HEK293T (cell line): ENCODE measurements at regions not wholly inside any gene's neighbourhood (a gene's known extent, or its start where the extent isn't known, plus 50 kb on each side); places are given as distances from the start of the nearest gene placed in this dataset.

ENCODE experiments used
- CTCF ChIA-PET: fragments of 350-600 bp; formaldehyde crosslinking; extraction: SDS; loops from one replicate; lab custom pipeline; 2021; ENCODE audit warnings: antibody characterized with exemption, inconsistent platforms; lab: Yijun Ruan, JAX
- POLR2A ChIA-PET: fragments of 350-600 bp; formaldehyde crosslinking; extraction: SDS; loops from one replicate; lab custom pipeline; 2020; ENCODE audit warnings: antibody characterized with exemption, inconsistent platforms; lab: Yijun Ruan, JAX
- DNase-seq: peaks from one replicate; pipeline ENCODE4 v3.0.0; 2012; ENCODE audit warnings: mixed read lengths; ENCODE audit errors: extremely low spot score
- ARNT ChIP-seq: fragments of 450-650 bp; IDR thresholded peaks from 2 replicates; pipeline ENCODE4 v1.6.1; 2017; ENCODE audit warnings: mild to moderate bottlenecking
- BHLHE40 ChIP-seq: fragments of 450-650 bp; IDR thresholded peaks from 2 replicates; pipeline ENCODE4 v1.6.1; 2016; ENCODE audit warnings: mild to moderate bottlenecking, moderate library complexity, borderline replicate concordance
- CTBP1 ChIP-seq: fragments of 450-650 bp; IDR thresholded peaks from 2 replicates; pipeline ENCODE4 v1.6.1; 2016; ENCODE audit warnings: borderline replicate concordance
- ELF4 ChIP-seq: fragments of 450-650 bp; IDR thresholded peaks from 2 replicates; pipeline ENCODE4 v1.6.1; 2017; ENCODE audit warnings: antibody characterized with exemption
- FOXA1 ChIP-seq: fragments of 450-650 bp; IDR thresholded peaks from 2 replicates; pipeline ENCODE4 v1.6.1; 2016; ENCODE audit warnings: mild to moderate bottlenecking
- FOXK2 ChIP-seq: fragments of 450-650 bp; IDR thresholded peaks from 2 replicates; pipeline ENCODE4 v1.6.1; 2016; ENCODE audit warnings: mild to moderate bottlenecking
- FOXM1 ChIP-seq: fragments of 450-650 bp; IDR thresholded peaks from 2 replicates; pipeline ENCODE4 v1.6.1; 2017; ENCODE audit warnings: mild to moderate bottlenecking, borderline replicate concordance
- HDGF ChIP-seq: fragments of 450-650 bp; IDR thresholded peaks from 2 replicates; pipeline ENCODE4 v1.6.1; 2017; ENCODE audit warnings: antibody characterized with exemption, borderline replicate concordance
- L3MBTL2 ChIP-seq: fragments of 450-650 bp; conservative IDR thresholded peaks from 2 replicates; pipeline ENCODE4 v1.6.1; 2016; ENCODE audit warnings: mild to moderate bottlenecking
- LEF1 ChIP-seq: fragments of 450-650 bp; IDR thresholded peaks from 2 replicates; pipeline ENCODE4 v1.6.1; 2017; ENCODE audit warnings: mild to moderate bottlenecking, borderline replicate concordance
- NFRKB ChIP-seq: fragments of 450-650 bp; IDR thresholded peaks from 2 replicates; pipeline ENCODE4 v1.6.1; 2016; ENCODE audit warnings: mild to moderate bottlenecking, moderate library complexity
- SP1 ChIP-seq: fragments of 450-650 bp; IDR thresholded peaks from 2 replicates; pipeline ENCODE4 v1.6.1; 2017
- SUZ12 ChIP-seq: fragments of 450-650 bp; IDR thresholded peaks from 2 replicates; pipeline ENCODE4 v1.6.1; 2016; ENCODE audit warnings: mild to moderate bottlenecking
- TARDBP ChIP-seq: fragments of 450-650 bp; IDR thresholded peaks from 2 replicates; pipeline ENCODE4 v1.6.1; 2016
- ZNF384 ChIP-seq: fragments of 450-650 bp; IDR thresholded peaks from 2 replicates; pipeline ENCODE4 v1.6.1; 2016
- TF ChIP-seq, protein P1 (sequence below): fragments of 450-650 bp; IDR thresholded peaks from 2 replicates; pipeline ENCODE4 v1.6.1; 2016

DNA sequence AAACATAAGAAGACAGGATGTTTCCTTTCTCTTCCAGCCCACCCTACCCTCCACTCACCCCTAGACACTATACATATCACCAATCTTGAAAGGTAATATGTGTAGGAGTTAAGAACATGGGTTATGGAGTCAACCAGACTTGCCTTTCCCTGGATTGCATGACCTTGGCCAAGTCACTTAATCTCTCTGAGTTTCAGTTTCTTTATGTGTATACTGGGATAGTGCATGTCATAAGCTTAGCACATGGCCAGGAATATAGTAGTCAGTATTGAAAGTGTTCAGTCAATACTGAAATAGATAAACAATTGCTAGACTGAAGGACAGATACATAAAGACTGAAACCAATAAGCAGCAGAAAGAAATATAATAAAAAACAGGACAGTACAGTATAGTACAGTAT lies 283.2 kb upstream of the STT3B start:
- CTCF ChIA-PET, result no interaction called here
- no peak for TF ChIP-seq ZNF384
- TF ChIP-seq FOXM1, result no peak
- TF ChIP-seq FOXA1, result no peak
- TF ChIP-seq NFRKB, result no peak
- no peak for TF ChIP-seq LEF1
- no peak for TF ChIP-seq ELF4
- no peak for TF ChIP-seq CTBP1
- no peak for TF ChIP-seq SUZ12
- no peak for TF ChIP-seq FOXK2
- TF ChIP-seq BHLHE40, result no peak
- TF ChIP-seq HDGF, result no peak
- TF ChIP-seq, protein P1, sequence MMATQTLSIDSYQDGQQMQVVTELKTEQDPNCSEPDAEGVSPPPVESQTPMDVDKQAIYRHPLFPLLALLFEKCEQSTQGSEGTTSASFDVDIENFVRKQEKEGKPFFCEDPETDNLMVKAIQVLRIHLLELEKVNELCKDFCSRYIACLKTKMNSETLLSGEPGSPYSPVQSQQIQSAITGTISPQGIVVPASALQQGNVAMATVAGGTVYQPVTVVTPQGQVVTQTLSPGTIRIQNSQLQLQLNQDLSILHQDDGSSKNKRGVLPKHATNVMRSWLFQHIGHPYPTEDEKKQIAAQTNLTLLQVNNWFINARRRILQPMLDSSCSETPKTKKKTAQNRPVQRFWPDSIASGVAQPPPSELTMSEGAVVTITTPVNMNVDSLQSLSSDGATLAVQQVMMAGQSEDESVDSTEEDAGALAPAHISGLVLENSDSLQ, result no peak
- TF ChIP-seq SP1, result no peak
- TF ChIP-seq TARDBP, result no peak
- TF ChIP-seq ARNT, result no peak
- TF ChIP-seq L3MBTL2, result no peak
- POLR2A ChIA-PET, result no interaction called here
- DNase-seq, result no peak

DNA sequence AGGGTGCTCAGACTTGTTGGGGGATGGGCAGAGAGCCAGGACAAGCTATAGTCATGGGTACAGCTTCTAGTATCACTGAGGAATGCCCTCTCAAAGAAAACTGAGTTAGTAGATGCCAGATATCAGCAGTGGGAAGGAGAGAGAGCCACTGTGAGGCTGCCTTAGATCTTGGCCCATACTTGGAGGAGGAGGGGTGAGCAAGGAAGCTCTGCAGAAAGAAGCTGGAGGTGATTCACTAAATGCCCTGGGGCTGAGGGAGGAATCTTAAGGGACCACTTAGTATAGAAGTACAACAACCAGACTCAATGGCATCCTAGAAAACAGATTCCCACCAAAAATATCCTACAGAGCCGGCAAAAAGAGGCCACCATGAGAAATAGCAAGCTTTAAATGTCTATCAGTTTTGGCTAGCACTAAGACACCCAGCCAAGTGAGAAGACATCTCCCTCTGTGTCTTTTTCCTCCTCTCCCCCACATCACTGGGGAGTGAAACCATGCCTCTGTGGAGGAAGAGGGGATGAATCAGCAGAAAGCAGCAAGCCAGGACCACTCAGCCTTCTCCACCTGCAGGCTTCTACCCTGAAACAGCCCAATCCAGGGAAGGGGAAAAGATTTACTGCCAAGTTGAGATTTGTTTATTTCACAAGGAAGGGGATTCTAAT lies 282.5 kb upstream of the STT3B start:
- DNase-seq, result no peak
- CTCF ChIA-PET, result no interaction called here
- TF ChIP-seq HDGF, result no peak
- no peak for TF ChIP-seq ELF4
- no peak for TF ChIP-seq FOXA1
- no peak for TF ChIP-seq SP1
- no peak for TF ChIP-seq TARDBP
- no peak for TF ChIP-seq L3MBTL2
- TF ChIP-seq ARNT, result no peak
- POLR2A ChIA-PET, result no interaction called here

DNA sequence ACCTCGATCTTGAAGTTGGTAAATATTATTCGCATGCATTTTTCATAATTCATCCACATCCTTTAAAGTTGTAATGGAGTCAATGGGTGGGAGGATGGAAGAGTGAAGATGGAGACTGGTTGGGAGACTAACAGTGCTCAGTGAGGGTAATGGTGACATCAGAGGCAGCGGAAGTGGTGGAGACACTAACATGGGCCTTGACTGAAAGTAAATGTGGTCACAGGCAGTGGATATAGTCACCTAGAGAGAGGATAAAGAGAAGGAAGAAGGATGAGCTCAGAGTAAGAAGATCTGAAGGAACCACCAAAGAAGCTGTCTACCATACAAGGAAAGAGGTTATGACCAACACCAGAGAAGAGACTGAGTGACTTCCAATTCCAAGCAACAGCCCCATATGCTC lies 281.6 kb upstream of the STT3B start:
- TF ChIP-seq ARNT (no peak), FOXM1 (no peak)
- TF ChIP-seq, protein P1, result no peak
- ChIA-PET CTCF (interaction anchor here (0.6 kb wide), 1 partner anchor 165 kb away, joined by 4 read pairs; no protein-coding TSS in a partner anchor), POLR2A (no interaction called here)
- DNase-seq, result no peak

DNA sequence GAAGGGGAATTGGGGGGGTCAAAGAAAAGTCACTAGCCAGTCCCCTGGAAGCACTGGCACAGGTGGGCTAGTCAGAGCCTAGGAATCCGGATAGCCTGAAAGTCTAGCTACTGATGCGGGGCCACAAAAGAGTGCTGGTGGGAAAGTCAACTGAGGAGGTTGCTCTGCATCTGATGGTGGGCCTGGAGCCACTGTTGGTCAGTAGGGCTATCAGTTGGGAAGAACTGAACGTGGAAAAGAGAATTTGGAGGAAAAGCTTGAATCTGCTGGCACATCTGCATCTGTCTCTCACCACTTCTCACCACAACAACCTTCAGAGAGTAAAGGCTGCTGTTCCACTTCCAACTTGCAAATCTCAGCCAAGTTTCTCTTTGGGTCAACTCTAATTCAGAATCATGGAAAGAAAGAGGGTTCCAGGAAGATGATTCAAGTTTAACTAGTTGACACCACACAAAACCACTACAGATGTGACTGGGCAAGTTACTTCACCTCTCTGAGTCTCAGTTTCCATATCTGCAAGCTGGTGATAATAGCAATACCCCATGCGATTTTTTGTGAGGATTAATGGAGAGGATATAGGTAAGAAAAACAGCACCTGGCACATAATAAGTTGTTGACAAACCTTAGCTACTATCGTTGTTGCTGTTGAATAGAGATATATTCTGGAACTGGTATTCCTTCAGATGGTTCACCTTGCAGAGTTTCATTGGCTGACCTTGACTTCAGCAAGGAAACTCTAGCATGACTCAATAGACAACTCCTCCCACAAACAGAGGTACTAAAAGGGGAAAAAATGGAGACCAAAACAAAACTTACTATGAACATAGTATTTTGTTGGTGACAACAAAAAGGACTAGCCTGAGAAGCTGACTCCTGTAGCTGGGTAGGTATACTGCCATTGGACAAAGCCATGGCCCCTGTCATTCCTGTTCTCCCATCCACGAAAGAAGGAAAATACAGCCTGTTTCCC lies 280.2 kb upstream of the STT3B start:
- no peak for DNase-seq
- POLR2A ChIA-PET, result no interaction called here
- no peak for TF ChIP-seq FOXM1
- no peak for TF ChIP-seq SUZ12
- TF ChIP-seq ARNT, result no peak
- TF ChIP-seq, protein P1, result no peak
- TF ChIP-seq HDGF, result no peak
- TF ChIP-seq CTBP1, result no peak
- no peak for TF ChIP-seq ELF4
- TF ChIP-seq L3MBTL2, result no peak
- no peak for TF ChIP-seq NFRKB
- no peak for TF ChIP-seq BHLHE40
- TF ChIP-seq ZNF384, result no peak
- TF ChIP-seq LEF1, result no peak
- TF ChIP-seq SP1, result no peak
- CTCF ChIA-PET, result no interaction called here

DNA sequence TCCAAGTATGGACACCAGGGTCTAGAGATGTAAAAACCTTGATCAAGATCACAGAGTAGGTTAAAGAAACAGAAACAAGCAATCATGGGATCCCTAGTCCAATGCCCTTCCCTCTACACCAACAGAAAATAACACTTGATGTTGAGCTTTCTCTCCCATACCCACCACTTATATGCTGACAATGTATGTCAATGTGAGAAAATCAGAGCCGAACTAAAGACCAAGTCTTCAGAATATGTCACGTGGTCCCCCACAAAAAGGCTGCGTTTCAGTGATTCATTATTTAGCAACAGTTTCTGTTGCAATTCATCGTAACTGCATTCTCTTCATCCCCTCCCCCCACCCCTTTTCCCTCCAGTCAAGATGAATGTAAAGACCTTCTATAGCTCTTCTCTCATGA lies 278.9 kb upstream of the STT3B start:
- no peak for DNase-seq
- POLR2A ChIA-PET, result no interaction called here
- TF ChIP-seq ELF4, result no peak
- TF ChIP-seq FOXA1, result no peak
- TF ChIP-seq FOXM1, result no peak
- TF ChIP-seq ZNF384, result no peak
- TF ChIP-seq CTBP1, result no peak
- TF ChIP-seq LEF1, result no peak
- no peak for TF ChIP-seq TARDBP
- no peak for TF ChIP-seq SUZ12
- TF ChIP-seq, protein P1, result no peak
- no peak for TF ChIP-seq SP1
- no peak for TF ChIP-seq HDGF
- TF ChIP-seq ARNT, result no peak
- no peak for TF ChIP-seq L3MBTL2
- TF ChIP-seq NFRKB, result no peak
- CTCF ChIA-PET, result no interaction called here
